Chondrocyte (in vitro differentiated cells): ENCODE measurements at regions not wholly inside any gene's neighbourhood (a gene's known extent, or its start where the extent isn't known, plus 50 kb on each side); places are given as distances from the start of the nearest gene placed in this dataset.

Source experiments
- DNase-seq: peaks from one replicate; pipeline ENCODE4 v3.0.0; 2021; ENCODE audit warnings: mixed read lengths, low spot score
- H3K27ac Mint-ChIP-seq: one replicate; pipeline ENCODE4 v1.8.0; 2021; ENCODE audit warnings: mild to moderate bottlenecking, moderate library complexity, mixed read lengths; ENCODE audit not compliant: unreplicated experiment
- H3K27me3 Mint-ChIP-seq: 2 replicates; pipeline ENCODE4 v1.8.0; 2021; ENCODE audit warnings: low read depth, mixed read lengths
- H3K36me3 Mint-ChIP-seq: 2 replicates; pipeline ENCODE4 v1.8.0; 2021; ENCODE audit warnings: low read depth, mixed read lengths
- H3K4me1 Mint-ChIP-seq: 2 replicates; pipeline ENCODE4 v1.8.0; 2021; ENCODE audit warnings: low read depth, mild to moderate bottlenecking, mixed read lengths
- H3K4me3 Mint-ChIP-seq: one replicate; pipeline ENCODE4 v1.8.0; 2021; ENCODE audit warnings: mild to moderate bottlenecking, moderate library complexity, mixed read lengths; ENCODE audit not compliant: unreplicated experiment
- H3K9me3 Mint-ChIP-seq: 2 replicates; pipeline ENCODE4 v1.8.0; 2021; ENCODE audit warnings: low read depth, mixed read lengths
- CTCF ChIP-seq: fragments of 200-600 bp; sonication (generic); IDR thresholded peaks from 2 replicates; pipeline ENCODE4 v1.5.0; 2021; ENCODE audit warnings: antibody characterized with exemption, mild to moderate bottlenecking, moderate library complexity

GRCh38 chr2:104599787-104600510 lies 254.0 kb upstream of the POU3F3 start:
- no peaks in the 10 kb centered on the region for H3K4me1 Mint-ChIP-seq
- H3K36me3 Mint-ChIP-seq = peaks cover 12% of the 10 kb centered on the region
- DNase-seq = no peak
- H3K27me3 Mint-ChIP-seq = no peaks in the 10 kb centered on the region
- H3K9me3 Mint-ChIP-seq = peaks cover 53% of the 10 kb centered on the region
- H3K4me3 Mint-ChIP-seq = no peak overlapping the region
- H3K27ac Mint-ChIP-seq = peak overlapping the region; percentile 71
- no peak for TF ChIP-seq CTCF

GRCh38 chr2:104606056-104606455 lies 247.9 kb upstream of the POU3F3 start:
- peaks cover 14% of the 10 kb centered on the region for H3K4me1 Mint-ChIP-seq
- no peak for DNase-seq
- no peak for TF ChIP-seq CTCF
- peak overlapping the region; percentile 74 for H3K27ac Mint-ChIP-seq
- peaks cover 18% of the 10 kb centered on the region for H3K36me3 Mint-ChIP-seq
- H3K27me3 Mint-ChIP-seq = no peaks in the 10 kb centered on the region
- peaks cover 48% of the 10 kb centered on the region for H3K9me3 Mint-ChIP-seq
- no peak overlapping the region for H3K4me3 Mint-ChIP-seq

DNA sequence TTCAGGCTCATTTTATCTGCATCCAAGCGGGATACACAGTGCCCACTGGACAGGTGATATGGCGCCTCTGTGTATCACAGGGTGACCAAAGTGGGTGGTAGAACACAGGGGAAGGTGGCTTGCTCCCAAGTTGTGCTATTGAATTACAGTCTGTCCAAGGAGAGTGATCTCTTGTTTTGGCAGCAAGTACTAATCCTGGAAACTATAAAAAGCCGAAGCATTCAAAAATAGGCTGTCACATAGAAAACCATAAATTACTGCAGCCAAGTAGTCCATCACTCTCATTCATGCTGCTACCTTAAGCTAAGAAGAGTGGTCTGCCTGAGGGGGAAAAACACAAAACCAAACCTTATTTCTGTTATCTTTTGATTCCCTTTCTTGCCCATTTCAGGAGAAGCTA lies 237.1 kb upstream of the POU3F3 start:
- TF ChIP-seq CTCF = no peak
- Mint-ChIP-seq H3K4me1 (no peaks in the 10 kb centered on the region), H3K4me3 (no peak overlapping the region)

DNA sequence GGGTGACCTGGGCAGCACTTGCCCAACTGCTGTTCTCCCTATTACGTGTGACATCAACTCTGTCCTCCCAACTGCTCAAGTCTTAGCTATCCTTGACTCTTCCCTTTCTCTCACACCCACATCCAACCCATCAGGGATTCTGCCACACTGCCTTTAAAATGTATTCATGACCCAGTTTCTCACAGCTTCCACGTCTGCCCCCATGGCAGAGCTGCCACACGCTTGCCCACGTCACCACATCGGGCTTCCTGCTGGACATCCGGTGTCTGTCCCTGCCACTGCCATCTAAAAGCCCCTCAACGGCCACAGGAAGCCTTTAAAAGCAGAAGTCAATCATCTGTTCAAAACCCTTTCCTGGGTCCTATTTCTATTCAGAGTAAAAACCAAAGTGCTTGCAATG lies 233.1 kb upstream of the POU3F3 start:
- peaks cover 8% of the 10 kb centered on the region for H3K9me3 Mint-ChIP-seq
- H3K27me3 Mint-ChIP-seq = peaks cover 20% of the 10 kb centered on the region
- no peak for TF ChIP-seq CTCF
- no peak for DNase-seq
- H3K36me3 Mint-ChIP-seq = no peaks in the 10 kb centered on the region
- no peaks in the 10 kb centered on the region for H3K4me1 Mint-ChIP-seq
- no peak overlapping the region for H3K4me3 Mint-ChIP-seq
- no peak overlapping the region for H3K27ac Mint-ChIP-seq

More for the DNA sequence above, 237.1 kb upstream of the POU3F3 start:
- H3K36me3 Mint-ChIP-seq = no peaks in the 10 kb centered on the region
- peaks cover 20% of the 10 kb centered on the region for H3K27me3 Mint-ChIP-seq
- no peaks in the 10 kb centered on the region for H3K9me3 Mint-ChIP-seq
- no peak overlapping the region for H3K27ac Mint-ChIP-seq
- DNase-seq = no peak

DNA sequence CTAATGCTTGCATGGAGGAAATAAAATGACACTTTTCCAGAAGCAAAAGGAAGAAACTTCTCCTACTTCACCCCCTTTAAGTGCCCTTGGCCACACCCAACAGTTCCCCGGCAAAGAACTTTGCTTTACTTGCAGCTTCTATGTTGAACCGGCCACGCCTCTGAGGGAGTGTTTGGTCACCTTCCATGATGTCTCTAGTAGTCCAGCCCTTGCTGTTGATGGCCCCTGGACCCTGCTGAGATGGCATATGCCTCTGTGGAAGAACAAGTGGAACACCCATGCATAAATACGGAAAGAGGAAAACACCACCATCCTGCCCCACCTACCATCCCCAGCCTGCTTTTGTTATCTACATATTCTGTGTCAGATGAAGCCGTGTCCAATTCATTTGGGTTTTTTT lies 218.3 kb upstream of the POU3F3 start:
- Mint-ChIP-seq H3K27me3 (no peaks in the 10 kb centered on the region), H3K4me1 (peaks cover 4% of the 10 kb centered on the region), H3K9me3 (no peaks in the 10 kb centered on the region), H3K36me3 (no peaks in the 10 kb centered on the region), H3K4me3 (no peak overlapping the region), H3K27ac (no peak overlapping the region)
- no peak for DNase-seq
- no peak for TF ChIP-seq CTCF
